ENCODE measurements at regions not wholly inside any gene's neighbourhood (a gene's known extent, or its start where the extent isn't known, plus 50 kb on each side); places are given as distances from the start of the nearest gene placed in this dataset.

DNA sequence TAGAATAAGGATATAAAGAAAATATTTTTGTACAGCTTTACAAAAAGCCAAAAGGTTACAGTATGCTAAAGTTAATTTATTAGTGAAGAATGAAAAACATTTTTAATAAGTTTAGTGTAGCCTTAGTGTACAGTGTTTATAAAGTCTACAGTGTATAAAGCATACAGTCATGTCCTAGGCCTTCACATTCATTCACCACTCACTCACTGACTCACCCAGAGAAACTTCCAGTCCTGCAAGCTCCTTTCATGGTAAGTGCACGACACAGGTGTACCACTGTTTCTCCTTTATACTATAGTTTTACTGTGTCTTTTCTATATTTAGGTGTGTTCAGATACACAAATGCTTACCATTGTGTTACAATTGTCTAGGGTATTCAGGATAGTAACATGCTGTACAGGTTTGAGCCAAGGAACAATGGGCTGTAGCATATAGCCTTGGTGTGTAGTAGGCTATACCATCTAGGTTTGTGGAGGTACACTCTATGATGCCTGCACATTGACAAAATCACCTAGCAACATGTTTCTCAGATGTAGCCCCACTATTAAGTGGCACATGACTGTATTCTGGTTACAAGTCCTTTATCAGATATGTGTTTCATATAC, 197.1 kb upstream of the KBTBD8 start:
- no peak overlapping the region for H3K4me3 Mint-ChIP-seq
- H3K36me3 Mint-ChIP-seq (ENCODE audit: low read depth) = peaks cover 4% of the 10 kb centered on the region
- TF ChIP-seq, protein P1, sequence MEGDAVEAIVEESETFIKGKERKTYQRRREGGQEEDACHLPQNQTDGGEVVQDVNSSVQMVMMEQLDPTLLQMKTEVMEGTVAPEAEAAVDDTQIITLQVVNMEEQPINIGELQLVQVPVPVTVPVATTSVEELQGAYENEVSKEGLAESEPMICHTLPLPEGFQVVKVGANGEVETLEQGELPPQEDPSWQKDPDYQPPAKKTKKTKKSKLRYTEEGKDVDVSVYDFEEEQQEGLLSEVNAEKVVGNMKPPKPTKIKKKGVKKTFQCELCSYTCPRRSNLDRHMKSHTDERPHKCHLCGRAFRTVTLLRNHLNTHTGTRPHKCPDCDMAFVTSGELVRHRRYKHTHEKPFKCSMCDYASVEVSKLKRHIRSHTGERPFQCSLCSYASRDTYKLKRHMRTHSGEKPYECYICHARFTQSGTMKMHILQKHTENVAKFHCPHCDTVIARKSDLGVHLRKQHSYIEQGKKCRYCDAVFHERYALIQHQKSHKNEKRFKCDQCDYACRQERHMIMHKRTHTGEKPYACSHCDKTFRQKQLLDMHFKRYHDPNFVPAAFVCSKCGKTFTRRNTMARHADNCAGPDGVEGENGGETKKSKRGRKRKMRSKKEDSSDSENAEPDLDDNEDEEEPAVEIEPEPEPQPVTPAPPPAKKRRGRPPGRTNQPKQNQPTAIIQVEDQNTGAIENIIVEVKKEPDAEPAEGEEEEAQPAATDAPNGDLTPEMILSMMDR (IDR thresholded peaks at IDR 0.05) = no peak
- no peak overlapping the region for H3K27ac Mint-ChIP-seq
- H3K9me3 Mint-ChIP-seq = peaks cover 14% of the 10 kb centered on the region
- no peak for DNase-seq
- no peaks in the 10 kb centered on the region for H3K27me3 Mint-ChIP-seq (ENCODE audit: low read depth, poor library complexity)
- H3K4me1 Mint-ChIP-seq = peaks cover 25% of the 10 kb centered on the region

GRCh38 chr3:66803206-66803605, 194.9 kb upstream of the KBTBD8 start:
- Mint-ChIP-seq H3K36me3 (ENCODE audit: low read depth) (no peaks in the 10 kb centered on the region), H3K27me3 (ENCODE audit: low read depth, poor library complexity) (no peaks in the 10 kb centered on the region), H3K27ac (peak overlapping the region; percentile 23), H3K4me1 (peaks cover 20% of the 10 kb centered on the region), H3K4me3 (no peak overlapping the region), H3K9me3 (peaks cover 7% of the 10 kb centered on the region)
- no peak for DNase-seq
- TF ChIP-seq, protein P1 (IDR thresholded peaks at IDR 0.05) = peak; percentile 33

- H3K27ac Mint-ChIP-seq = no peak overlapping the region
- H3K36me3 Mint-ChIP-seq (ENCODE audit: low read depth) = no peaks in the 10 kb centered on the region
- H3K4me3 Mint-ChIP-seq = no peak overlapping the region
- no peak for DNase-seq
- H3K9me3 Mint-ChIP-seq = peaks cover 7% of the 10 kb centered on the region
- H3K4me1 Mint-ChIP-seq = peaks cover 16% of the 10 kb centered on the region
- TF ChIP-seq, protein P1 (IDR thresholded peaks at IDR 0.05) = no peak
- no peaks in the 10 kb centered on the region for H3K27me3 Mint-ChIP-seq (ENCODE audit: low read depth, poor library complexity)
Observed at GRCh38 chr3:66803721-66804695, 194.1 kb upstream of the KBTBD8 start.

- Mint-ChIP-seq H3K4me1 (peaks cover 14% of the 10 kb centered on the region), H3K4me3 (no peak overlapping the region), H3K27ac (no peak overlapping the region), H3K9me3 (no peaks in the 10 kb centered on the region), H3K36me3 (ENCODE audit: low read depth) (no peaks in the 10 kb centered on the region), H3K27me3 (ENCODE audit: low read depth, poor library complexity) (no peaks in the 10 kb centered on the region)
- TF ChIP-seq, protein P1 (IDR thresholded peaks at IDR 0.05) = no peak
- DNase-seq = no peak
Observed at GRCh38 chr3:66808891-66809594, 189.1 kb upstream of the KBTBD8 start.

- H3K9me3 Mint-ChIP-seq = no peaks in the 10 kb centered on the region
Observed at GRCh38 chr3:66809595-66809958, 188.5 kb upstream of the KBTBD8 start.

More at GRCh38 chr3:66809595-66809958, 188.5 kb upstream of the KBTBD8 start:
- no peaks in the 10 kb centered on the region for H3K27me3 Mint-ChIP-seq (ENCODE audit: low read depth, poor library complexity)
- no peak overlapping the region for H3K4me3 Mint-ChIP-seq
- no peaks in the 10 kb centered on the region for H3K36me3 Mint-ChIP-seq (ENCODE audit: low read depth)
- TF ChIP-seq, protein P1 (IDR thresholded peaks at IDR 0.05) = no peak
- no peak for DNase-seq
- H3K27ac Mint-ChIP-seq = no peak overlapping the region
- H3K4me1 Mint-ChIP-seq = peaks cover 15% of the 10 kb centered on the region
